Transverse colon (tissue), 4 donors: ENCODE measurements at regions not wholly inside any gene's neighbourhood (a gene's known extent, or its start where the extent isn't known, plus 50 kb on each side); places are given as distances from the start of the nearest gene placed in this dataset.

Experiments
- CTCF ChIP-seq, 5 experiments: fragments of 200-600 bp in 3 of 5; fragments of 450-650 bp in 2 of 5; sonication (generic) in 3 of 5; IDR thresholded peaks; 1 replicate in 2 of 5; 2 replicates in 3 of 5; pipeline ENCODE4 v1.5.1; 2016 to 2017; ENCODE audit warnings: antibody characterized with exemption in 5 of 5, inconsistent platforms in 3 of 5, mild to moderate bottlenecking in 2 of 5, moderate library complexity in 1 of 5
- EP300 ChIP-seq: sonication (generic); formaldehyde crosslinking; IDR thresholded peaks from one replicate; pipeline ENCODE4 v1.6.1; 2017; ENCODE audit warnings: antibody characterized with exemption, low read depth
- POLR2A ChIP-seq: fragments of 450-650 bp; IDR thresholded peaks from one replicate; pipeline ENCODE4 v1.6.1; 2016; ENCODE audit warnings: antibody characterized with exemption, mild to moderate bottlenecking, moderate library complexity
- POLR2AphosphoS5 ChIP-seq, 3 donors: sonication (generic); formaldehyde crosslinking; IDR thresholded peaks; one replicate each; pipeline ENCODE4 v1.6.1; 2016; ENCODE audit warnings: antibody characterized with exemption in 3 of 3

- no peak for TF ChIP-seq CTCF (IDR thresholded peaks at IDR 0.05)
- no peak for TF ChIP-seq POLR2A
- TF ChIP-seq POLR2AphosphoS5 (IDR thresholded peaks at IDR 0.05), result no peak
- TF ChIP-seq EP300, result no peak
Measured at GRCh38 chr11:131275580-131275979, 94.8 kb upstream of the NTM start.
